ENCODE measurements at regions not wholly inside any gene's neighbourhood (a gene's known extent, or its start where the extent isn't known, plus 50 kb on each side); places are given as distances from the start of the nearest gene placed in this dataset.
A peak's percentile ranks its signal among the peaks of the same experiment; 100 is the strongest.
"Not testable (repeated sequence)": the region's sequence is repeated elsewhere in the genome, so short reads cannot be mapped to it uniquely, and the experiment has no call there.

DNA sequence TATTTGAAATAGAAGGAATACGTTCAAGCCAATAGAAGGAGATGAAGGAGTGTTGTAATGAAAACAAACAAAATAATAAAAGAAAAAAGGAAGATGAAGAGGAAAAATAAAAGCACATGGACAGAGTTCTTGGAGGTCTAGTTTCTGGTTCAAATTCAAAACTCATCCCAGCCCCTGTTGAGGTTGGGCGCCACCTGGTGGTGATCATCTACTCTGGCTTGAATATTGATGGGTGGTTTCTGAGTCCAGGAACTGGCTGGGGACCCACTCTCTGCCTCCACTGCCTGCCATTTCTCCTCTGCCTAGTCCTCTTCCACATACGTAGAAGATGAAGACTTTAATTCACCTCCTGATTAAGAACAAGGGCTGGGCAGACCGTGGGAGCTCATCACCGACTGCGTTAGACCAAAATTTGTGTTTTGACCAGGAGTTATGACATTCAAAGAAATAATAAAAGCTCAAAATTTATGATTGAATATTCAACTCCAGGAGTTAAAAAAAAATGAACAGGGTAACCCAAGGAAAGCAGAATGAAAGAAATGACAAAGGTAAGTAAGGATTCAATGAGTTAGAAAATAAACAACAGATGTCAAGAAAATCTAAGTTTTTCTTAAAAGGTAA, 99.0 kb upstream of the SLC1A3 start:
- Histone ChIP-seq H3K9me3 (ENCODE audit: low read depth) (no peaks in the 10 kb centered on the region), H2AFZ (replicated peaks) (no peak overlapping the region), H3K36me3 (no peaks in the 10 kb centered on the region), H3K27me3 (no peaks in the 10 kb centered on the region), H3K4me3 (no peak overlapping the region), H3K9ac (no peak overlapping the region), H3F3A (ENCODE audit: low read depth) (no peaks in the 10 kb centered on the region), H4K20me1 (ENCODE audit: low read depth) (no peaks in the 10 kb centered on the region), H3K4me1 (no peaks in the 10 kb centered on the region), H3K4me2 (no peak overlapping the region), H3K79me2 (ENCODE audit: low read depth) (no peaks in the 10 kb centered on the region), H3K27ac (no peak overlapping the region)
- peaks cover 12% of the 10 kb centered on the region for H3K9me3 Mint-ChIP-seq
- H3K4me3 Mint-ChIP-seq, result no peak overlapping the region
- H3K27ac Mint-ChIP-seq, result no peak overlapping the region
- H3K27me3 Mint-ChIP-seq (ENCODE audit: insufficient read depth, low read depth), result peaks cover 2% of the 10 kb centered on the region
- H3K36me3 Mint-ChIP-seq, result no peaks in the 10 kb centered on the region
- peak; percentile 80 for DNase-seq (ENCODE audit: low spot score)
- H3K4me1 Mint-ChIP-seq, result peaks cover 12% of the 10 kb centered on the region
- TF ChIP-seq EZH2 (IDR thresholded peaks at IDR 0.05) (no peak), EZH2phosphoT487 (IDR thresholded peaks at IDR 0.05) (no peak)
- TF ChIP-seq, protein P1, sequence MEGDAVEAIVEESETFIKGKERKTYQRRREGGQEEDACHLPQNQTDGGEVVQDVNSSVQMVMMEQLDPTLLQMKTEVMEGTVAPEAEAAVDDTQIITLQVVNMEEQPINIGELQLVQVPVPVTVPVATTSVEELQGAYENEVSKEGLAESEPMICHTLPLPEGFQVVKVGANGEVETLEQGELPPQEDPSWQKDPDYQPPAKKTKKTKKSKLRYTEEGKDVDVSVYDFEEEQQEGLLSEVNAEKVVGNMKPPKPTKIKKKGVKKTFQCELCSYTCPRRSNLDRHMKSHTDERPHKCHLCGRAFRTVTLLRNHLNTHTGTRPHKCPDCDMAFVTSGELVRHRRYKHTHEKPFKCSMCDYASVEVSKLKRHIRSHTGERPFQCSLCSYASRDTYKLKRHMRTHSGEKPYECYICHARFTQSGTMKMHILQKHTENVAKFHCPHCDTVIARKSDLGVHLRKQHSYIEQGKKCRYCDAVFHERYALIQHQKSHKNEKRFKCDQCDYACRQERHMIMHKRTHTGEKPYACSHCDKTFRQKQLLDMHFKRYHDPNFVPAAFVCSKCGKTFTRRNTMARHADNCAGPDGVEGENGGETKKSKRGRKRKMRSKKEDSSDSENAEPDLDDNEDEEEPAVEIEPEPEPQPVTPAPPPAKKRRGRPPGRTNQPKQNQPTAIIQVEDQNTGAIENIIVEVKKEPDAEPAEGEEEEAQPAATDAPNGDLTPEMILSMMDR (IDR thresholded peaks at IDR 0.05), result peak; percentile 91

DNA sequence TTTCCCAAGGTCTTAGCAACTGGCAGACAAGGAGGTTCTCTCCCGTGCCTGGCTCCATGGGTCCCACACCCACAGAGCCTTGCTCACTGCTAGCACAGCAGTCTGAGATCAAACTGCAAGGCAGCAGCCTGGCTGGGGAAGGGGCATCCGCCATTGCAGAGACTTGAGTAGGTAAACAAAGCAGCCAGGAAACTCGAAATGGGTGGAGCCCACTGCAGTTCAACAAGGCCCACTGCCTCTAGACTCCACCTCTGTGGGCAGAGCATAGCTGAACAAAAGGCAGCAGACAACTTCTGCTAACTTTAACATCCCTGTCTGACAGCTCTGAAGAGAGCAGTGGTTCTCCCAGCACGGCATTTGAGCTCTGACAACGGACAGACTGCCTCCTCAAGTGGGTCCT, 98.1 kb upstream of the SLC1A3 start:
- H3K4me3 Mint-ChIP-seq; H3K4me2 ChIP-seq; H3K36me3 Mint-ChIP-seq; H3K4me1 Mint-ChIP-seq; H3K27me3 Mint-ChIP-seq (ENCODE audit: insufficient read depth, low read depth); H3K9ac ChIP-seq; DNase-seq (ENCODE audit: low spot score); H3K4me1 ChIP-seq; H3K79me2 ChIP-seq (ENCODE audit: low read depth); H3K27ac ChIP-seq; H3K36me3 ChIP-seq; H4K20me1 ChIP-seq (ENCODE audit: low read depth); H3K27me3 ChIP-seq; H3F3A ChIP-seq (ENCODE audit: low read depth); H3K9me3 ChIP-seq (ENCODE audit: low read depth); H3K27ac Mint-ChIP-seq; H3K4me3 ChIP-seq: not testable (repeated sequence)
- H3K9me3 Mint-ChIP-seq, result peaks cover 12% of the 10 kb centered on the region
- peak overlapping the region; percentile 72 for H2AFZ ChIP-seq (replicated peaks)

DNA sequence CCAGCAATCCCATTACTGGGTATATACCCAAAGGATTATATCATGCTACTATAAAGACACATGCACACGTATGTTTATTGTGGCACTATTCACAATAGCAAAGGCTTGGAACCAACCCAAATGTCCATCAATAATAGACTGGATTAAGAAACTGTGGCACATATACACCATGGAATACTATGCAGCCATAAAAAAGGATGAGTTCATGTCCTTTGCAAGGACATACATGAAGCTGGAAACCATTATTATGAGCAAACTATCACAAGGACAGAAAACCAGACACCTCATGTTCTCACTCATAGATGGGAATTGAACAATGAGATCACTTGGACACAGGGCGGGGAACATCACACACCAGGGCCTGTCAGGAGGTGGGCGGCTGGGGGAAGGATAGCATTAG, 92.8 kb upstream of the SLC1A3 start:
- H3K4me1 Mint-ChIP-seq, result not testable (repeated sequence)

DNA sequence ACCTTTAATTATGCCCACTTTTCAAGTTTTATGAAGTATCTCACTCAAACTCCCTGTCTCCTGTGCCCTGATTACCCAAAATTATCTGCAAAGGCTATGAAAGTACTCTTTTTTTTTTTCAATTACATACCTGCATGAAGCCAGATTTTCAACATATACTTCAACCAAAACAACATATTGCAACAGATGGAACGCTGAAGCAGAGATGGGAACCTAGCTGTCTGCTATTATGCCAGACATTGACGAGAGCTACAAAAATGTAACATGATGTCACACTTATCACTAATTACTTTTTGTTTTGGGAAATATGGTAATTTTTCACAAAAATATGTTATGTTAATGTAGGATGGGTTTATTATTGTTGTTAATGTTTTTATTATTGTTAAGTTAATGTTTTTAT, 86.5 kb upstream of the SLC1A3 start:
- no peaks in the 10 kb centered on the region for H4K20me1 ChIP-seq (ENCODE audit: low read depth)
- no peaks in the 10 kb centered on the region for H3K36me3 ChIP-seq
- H3K9me3 ChIP-seq (ENCODE audit: low read depth), result no peaks in the 10 kb centered on the region
- H3F3A ChIP-seq (ENCODE audit: low read depth), result no peaks in the 10 kb centered on the region
- no peak overlapping the region for H3K4me3 Mint-ChIP-seq
- H3K27ac Mint-ChIP-seq, result no peak overlapping the region
- no peaks in the 10 kb centered on the region for H3K27me3 ChIP-seq
- H3K27me3 Mint-ChIP-seq (ENCODE audit: insufficient read depth, low read depth), result peaks cover 10% of the 10 kb centered on the region
- no peak for DNase-seq (ENCODE audit: low spot score)
- H3K4me1 Mint-ChIP-seq, result peaks cover 22% of the 10 kb centered on the region
- H3K4me3 ChIP-seq, result no peak overlapping the region
- no peak overlapping the region for H3K27ac ChIP-seq
- no peak for TF ChIP-seq EZH2phosphoT487 (IDR thresholded peaks at IDR 0.05)
- no peak for TF ChIP-seq EZH2 (IDR thresholded peaks at IDR 0.05)
- TF ChIP-seq, protein P1 (IDR thresholded peaks at IDR 0.05), result no peak
- no peak overlapping the region for H3K9ac ChIP-seq
- no peaks in the 10 kb centered on the region for H3K36me3 Mint-ChIP-seq
- H3K9me3 Mint-ChIP-seq, result peaks cover 4% of the 10 kb centered on the region
- no peaks in the 10 kb centered on the region for H3K79me2 ChIP-seq (ENCODE audit: low read depth)
- H2AFZ ChIP-seq (replicated peaks), result no peak overlapping the region
- H3K4me2 ChIP-seq, result no peak overlapping the region
- H3K4me1 ChIP-seq, result peaks cover 9% of the 10 kb centered on the region

More for the DNA sequence above, 92.8 kb upstream of the SLC1A3 start:
- H3F3A ChIP-seq (ENCODE audit: low read depth); H3K27ac Mint-ChIP-seq; H3K4me3 Mint-ChIP-seq; H3K36me3 ChIP-seq; H3K4me1 ChIP-seq; H3K27me3 ChIP-seq; H3K4me2 ChIP-seq; H3K4me3 ChIP-seq; H3K9ac ChIP-seq; H4K20me1 ChIP-seq (ENCODE audit: low read depth); H3K36me3 Mint-ChIP-seq; H3K79me2 ChIP-seq (ENCODE audit: low read depth); H3K27me3 Mint-ChIP-seq (ENCODE audit: insufficient read depth, low read depth); DNase-seq (ENCODE audit: low spot score); H3K9me3 ChIP-seq (ENCODE audit: low read depth); H3K27ac ChIP-seq; H2AFZ ChIP-seq (replicated peaks): not testable (repeated sequence)
- H3K9me3 Mint-ChIP-seq, result peaks cover 15% of the 10 kb centered on the region

Measured in neural progenitor cell (in vitro differentiated cells).